H9 (cell line): ENCODE measurements at regions not wholly inside any gene's neighbourhood (a gene's known extent, or its start where the extent isn't known, plus 50 kb on each side); places are given as distances from the start of the nearest gene placed in this dataset.

Experiments
- DNase-seq: peaks from one replicate; pipeline ENCODE4 v3.0.0-alpha.2; 2017
- H2AFZ ChIP-seq: one replicate; pipeline ENCODE4 v1.6.1; 2013; ENCODE audit warnings: mild to moderate bottlenecking, low read length, control low read depth, moderate library complexity
- H2AK5ac ChIP-seq: 2 replicates; pipeline ENCODE4 v1.6.1; 2013; ENCODE audit warnings: low read length, control low read depth, mixed read lengths; ENCODE audit not compliant: insufficient read length
- H2BK120ac ChIP-seq: one replicate; pipeline ENCODE4 v1.6.1; 2013; ENCODE audit warnings: low read depth, mild to moderate bottlenecking, low read length, control low read depth, inconsistent platforms; ENCODE audit not compliant: poor library complexity, severe bottlenecking
- H2BK12ac ChIP-seq: 2 replicates; pipeline ENCODE4 v1.6.1; 2013; ENCODE audit warnings: low read length, control low read depth, mixed read lengths, low read depth; ENCODE audit not compliant: insufficient read length
- H2BK15ac ChIP-seq: 2 replicates; pipeline ENCODE4 v1.6.1; 2013; ENCODE audit warnings: low read depth, low read length, control low read depth
- H2BK20ac ChIP-seq: one replicate; pipeline ENCODE4 v1.6.1; 2013; ENCODE audit warnings: low read depth, mild to moderate bottlenecking, low read length, control low read depth, inconsistent platforms; ENCODE audit not compliant: poor library complexity, severe bottlenecking
- H2BK5ac ChIP-seq: 2 replicates; pipeline ENCODE4 v1.6.1; 2013; ENCODE audit warnings: low read length, control low read depth, mixed read lengths; ENCODE audit not compliant: insufficient read length
- H3K14ac ChIP-seq: 2 replicates; pipeline ENCODE4 v1.6.1; 2013; ENCODE audit warnings: low read length, control low read depth; ENCODE audit not compliant: insufficient read depth
- H3K18ac ChIP-seq: 2 replicates; pipeline ENCODE4 v1.6.1; 2013; ENCODE audit warnings: low read depth, mild to moderate bottlenecking, mixed read lengths, low read length, control low read depth; ENCODE audit not compliant: insufficient read length
- H3K23ac ChIP-seq: 2 replicates; pipeline ENCODE4 v1.6.1; 2013; ENCODE audit warnings: low read length, control low read depth, mixed read lengths, low read depth; ENCODE audit not compliant: insufficient read length
- H3K23me2 ChIP-seq: 2 replicates; pipeline ENCODE4 v1.6.1; 2013; ENCODE audit warnings: low read depth, mild to moderate bottlenecking, mixed read lengths, low read length, control low read depth; ENCODE audit not compliant: insufficient read length, poor library complexity, severe bottlenecking
- H3K27ac ChIP-seq: 2 replicates; pipeline ENCODE4 v1.5.1; 2013; ENCODE audit warnings: low read length, control low read depth, mixed read lengths, low read depth; ENCODE audit not compliant: insufficient read length
- H3K27me3 ChIP-seq: 2 replicates; pipeline ENCODE4 v1.6.1; 2013; ENCODE audit warnings: low read length, control low read depth, inconsistent platforms; ENCODE audit not compliant: insufficient read depth
- H3K4ac ChIP-seq: 2 replicates; pipeline ENCODE4 v1.6.1; 2013; ENCODE audit warnings: low read depth, mild to moderate bottlenecking, control low read depth, inconsistent platforms, low read length, moderate library complexity
- H3K4me1 ChIP-seq: 2 replicates; pipeline ENCODE4 v1.6.1; 2013; ENCODE audit warnings: low read length, control low read depth, inconsistent platforms; ENCODE audit not compliant: insufficient read depth
- H3K4me2 ChIP-seq: 2 replicates; pipeline ENCODE4 v1.6.1; 2013; ENCODE audit warnings: low read length, control low read depth, mixed read lengths; ENCODE audit not compliant: insufficient read length, insufficient read depth
- H3K56ac ChIP-seq: 2 replicates; pipeline ENCODE4 v1.6.1; 2013; ENCODE audit warnings: low read depth, mild to moderate bottlenecking, mixed read lengths, low read length, control low read depth; ENCODE audit not compliant: insufficient read length
- H3K79me1 ChIP-seq: 2 replicates; pipeline ENCODE4 v1.6.1; 2013; ENCODE audit warnings: low read depth, mild to moderate bottlenecking, moderate library complexity, low read length, control low read depth, inconsistent platforms; ENCODE audit not compliant: insufficient read depth, poor library complexity, severe bottlenecking
- H3K79me2 ChIP-seq: 2 replicates; pipeline ENCODE4 v1.6.1; 2013; ENCODE audit warnings: low read length, control low read depth, inconsistent platforms; ENCODE audit not compliant: insufficient read depth
- H3K9ac ChIP-seq: 2 replicates; pipeline ENCODE4 v1.6.1; 2013; ENCODE audit warnings: low read length, control low read depth, mixed read lengths; ENCODE audit not compliant: insufficient read length; ENCODE audit errors: extremely low read depth
- H3K9me3 ChIP-seq: one replicate; pipeline ENCODE4 v1.6.1; 2013; ENCODE audit warnings: low read depth, low read length, inconsistent platforms; ENCODE audit not compliant: control insufficient read depth
- H3T11ph ChIP-seq: one replicate; pipeline ENCODE4 v1.6.1; 2013; ENCODE audit warnings: mild to moderate bottlenecking, low read length, control low read depth, inconsistent platforms
- H4K20me1 ChIP-seq: one replicate; pipeline ENCODE4 v1.6.1; 2013; ENCODE audit not compliant: control insufficient read depth, insufficient read length, insufficient read depth
- H4K5ac ChIP-seq: 2 replicates; pipeline ENCODE4 v1.6.1; 2013; ENCODE audit warnings: low read depth, mild to moderate bottlenecking, mixed read lengths, low read length, control low read depth; ENCODE audit not compliant: insufficient read length
- H4K8ac ChIP-seq: replicated peaks from 2 replicates; pipeline ENCODE4 v1.6.1; 2013; ENCODE audit warnings: low read length, control low read depth, mixed read lengths, low read depth; ENCODE audit not compliant: insufficient read length
- H4K91ac ChIP-seq: 2 replicates; pipeline ENCODE4 v1.6.1; 2013; ENCODE audit warnings: low read depth, mild to moderate bottlenecking, moderate library complexity, mixed read lengths, low read length, control low read depth; ENCODE audit not compliant: insufficient read length
- H3K27ac Mint-ChIP-seq, 3 experiments: 2 replicates in 2 of 3; 3 replicates in 1 of 3; pipeline ENCODE4 v1.8.0; 2020 to 2021; ENCODE audit warnings: mixed read lengths in 3 of 3, mild to moderate bottlenecking in 1 of 3, moderate library complexity in 1 of 3
- H3K27me3 Mint-ChIP-seq: 2 replicates; pipeline ENCODE4 v1.8.0; 2021; ENCODE audit warnings: low read depth, mild to moderate bottlenecking, moderate library complexity, mixed read lengths
- H3K36me3 Mint-ChIP-seq, 3 experiments: 2 replicates in 2 of 3; 3 replicates in 1 of 3; pipeline ENCODE4 v1.8.0; 2020 to 2021; ENCODE audit warnings: low read depth in 3 of 3, mixed read lengths in 3 of 3; ENCODE audit not compliant: insufficient read depth in 1 of 3
- H3K4me1 Mint-ChIP-seq, 2 experiments: 2 replicates each; pipeline ENCODE4 v1.8.0; 2020; ENCODE audit warnings: mixed read lengths in 2 of 2
- H3K4me3 Mint-ChIP-seq, 2 experiments: 2 replicates in 1 of 2; 3 replicates in 1 of 2; pipeline ENCODE4 v1.8.0; 2020 to 2021; ENCODE audit warnings: mild to moderate bottlenecking in 2 of 2, mixed read lengths in 2 of 2, moderate library complexity in 1 of 2
- H3K9me3 Mint-ChIP-seq, 2 experiments: 2 replicates in 1 of 2; 3 replicates in 1 of 2; pipeline ENCODE4 v1.8.0; 2020; ENCODE audit warnings: mild to moderate bottlenecking in 2 of 2, mixed read lengths in 2 of 2, moderate library complexity in 1 of 2
- WGBS: extraction: QIAGEN DNeasy Blood & Tissue Kit; methylation state at CpG from one replicate; pipeline ENCODE4 v1.1.7; 2013; ENCODE audit warnings: missing lambda C conversion rate, low lambda C conversion rate, mixed read lengths; ENCODE audit not compliant: insufficient read length; ENCODE audit errors: extremely low coverage; 5-methylcytosine and 5-hydroxymethylcytosine counted together
- TF ChIP-seq, protein P1 (sequence below): fragments of 200-600 bp; sonication (generic); conservative IDR thresholded peaks from 3 replicates; pipeline ENCODE4 v1.8.0; 2021; ENCODE audit warnings: antibody characterized with exemption, mild to moderate bottlenecking

DNA sequence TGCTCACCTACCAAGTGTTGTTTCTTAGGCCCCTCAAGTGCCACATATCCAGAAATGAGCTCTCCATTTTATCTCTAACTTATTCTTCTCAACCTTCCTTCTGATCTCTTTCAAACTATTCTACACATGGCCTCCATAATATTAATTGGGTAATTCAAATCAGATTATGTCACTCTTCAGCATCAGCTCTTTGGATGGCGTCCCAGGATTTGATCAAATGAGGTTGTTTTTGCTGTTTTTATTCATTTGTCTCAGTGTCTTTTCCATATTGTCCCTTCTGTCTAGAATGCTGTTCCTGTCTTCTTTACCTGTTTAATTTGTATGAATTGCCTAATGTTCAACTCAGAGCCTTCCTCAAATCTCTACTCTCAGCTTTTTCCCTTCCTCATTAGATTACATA lies 234.6 kb upstream of the CXCL12 start:
- Histone ChIP-seq H2AFZ (no peak overlapping the region), H3K9me3 (no peaks in the 10 kb centered on the region), H3T11ph (no peak overlapping the region), H2AK5ac (no peak overlapping the region), H3K23me2 (no peaks in the 10 kb centered on the region), H4K5ac (no peak overlapping the region), H3K79me2 (no peaks in the 10 kb centered on the region), H4K91ac (no peak overlapping the region), H3K18ac (no peak overlapping the region), H3K14ac (no peak overlapping the region), H3K23ac (no peak overlapping the region), H3K79me1 (no peaks in the 10 kb centered on the region), H2BK120ac (no peak overlapping the region), H2BK5ac (no peak overlapping the region), H2BK20ac (no peak overlapping the region), H3K27me3 (no peaks in the 10 kb centered on the region), H4K20me1 (no peaks in the 10 kb centered on the region), H3K9ac (no peak overlapping the region), H3K56ac (no peak overlapping the region), H3K4ac (no peak overlapping the region), H4K8ac (no peak overlapping the region), H3K4me1 (no peaks in the 10 kb centered on the region), H3K4me2 (no peak overlapping the region), H2BK15ac (no peak overlapping the region), H2BK12ac (no peak overlapping the region), H3K27ac (no peak overlapping the region)
- no peaks in the 10 kb centered on the region for H3K36me3 Mint-ChIP-seq
- no peaks in the 10 kb centered on the region for H3K4me1 Mint-ChIP-seq
- no CpG with 5 or more reads among the region's 1 CpG for WGBS
- TF ChIP-seq, protein P1, sequence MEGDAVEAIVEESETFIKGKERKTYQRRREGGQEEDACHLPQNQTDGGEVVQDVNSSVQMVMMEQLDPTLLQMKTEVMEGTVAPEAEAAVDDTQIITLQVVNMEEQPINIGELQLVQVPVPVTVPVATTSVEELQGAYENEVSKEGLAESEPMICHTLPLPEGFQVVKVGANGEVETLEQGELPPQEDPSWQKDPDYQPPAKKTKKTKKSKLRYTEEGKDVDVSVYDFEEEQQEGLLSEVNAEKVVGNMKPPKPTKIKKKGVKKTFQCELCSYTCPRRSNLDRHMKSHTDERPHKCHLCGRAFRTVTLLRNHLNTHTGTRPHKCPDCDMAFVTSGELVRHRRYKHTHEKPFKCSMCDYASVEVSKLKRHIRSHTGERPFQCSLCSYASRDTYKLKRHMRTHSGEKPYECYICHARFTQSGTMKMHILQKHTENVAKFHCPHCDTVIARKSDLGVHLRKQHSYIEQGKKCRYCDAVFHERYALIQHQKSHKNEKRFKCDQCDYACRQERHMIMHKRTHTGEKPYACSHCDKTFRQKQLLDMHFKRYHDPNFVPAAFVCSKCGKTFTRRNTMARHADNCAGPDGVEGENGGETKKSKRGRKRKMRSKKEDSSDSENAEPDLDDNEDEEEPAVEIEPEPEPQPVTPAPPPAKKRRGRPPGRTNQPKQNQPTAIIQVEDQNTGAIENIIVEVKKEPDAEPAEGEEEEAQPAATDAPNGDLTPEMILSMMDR, result no peak
- peaks cover 2% of the 10 kb centered on the region; the same call in 1 of the 2 replicates for H3K27me3 Mint-ChIP-seq
- no peak overlapping the region for H3K4me3 Mint-ChIP-seq
- H3K27ac Mint-ChIP-seq, result no peak overlapping the region; a peak in 1 of 7 replicates
- no peaks in the 10 kb centered on the region for H3K9me3 Mint-ChIP-seq
- no peak for DNase-seq
